ENCODE measurements at regions not wholly inside any gene's neighbourhood (a gene's known extent, or its start where the extent isn't known, plus 50 kb on each side); places are given as distances from the start of the nearest gene placed in this dataset.

GRCh38 chr2:42846026-42846425 is 53.6 kb upstream of the HAAO start:
- peaks cover 0 to 1% (median 0%) of the 10 kb centered on the region in 3 donors for H3K36me3 Mint-ChIP-seq
- no peak for ATAC-seq
- no peak for DNase-seq
- POLR2A ChIA-PET, result no interaction called here
- no peaks in the 10 kb centered on the region for H3K27me3 Mint-ChIP-seq
- no peaks in the 10 kb centered on the region for H3K9me3 Mint-ChIP-seq
- no peak overlapping the region for H3K27ac Mint-ChIP-seq
- no peaks in the 10 kb centered on the region for H3K4me1 Mint-ChIP-seq
- no peak overlapping the region for H3K4me3 Mint-ChIP-seq

- no peaks in the 10 kb centered on the region for H3K4me1 Mint-ChIP-seq
- POLR2A ChIA-PET, result no interaction called here
- no peak for ATAC-seq
- H3K27me3 Mint-ChIP-seq, result no peaks in the 10 kb centered on the region
- no peak for DNase-seq
- peaks cover 0 to 1% (median 0%) of the 10 kb centered on the region in 3 donors for H3K36me3 Mint-ChIP-seq
- no peak overlapping the region for H3K4me3 Mint-ChIP-seq
- no peaks in the 10 kb centered on the region for H3K9me3 Mint-ChIP-seq
- peak overlapping the region in 1 of 10 donors; percentile 51 for H3K27ac Mint-ChIP-seq
These were observed 52.8 kb upstream of the HAAO start for GRCh38 chr2:42844901-42845821.

GRCh38 chr2:42844366-42844765 is 52.0 kb upstream of the HAAO start:
- no peaks in the 10 kb centered on the region for H3K4me1 Mint-ChIP-seq
- H3K27ac Mint-ChIP-seq, result peak overlapping the region in 1 of 10 donors; percentile 51
- ATAC-seq (no peak), DNase-seq (no peak)
- no peak overlapping the region for H3K4me3 Mint-ChIP-seq
- POLR2A ChIA-PET, result no interaction called here
- H3K27me3 Mint-ChIP-seq, result no peaks in the 10 kb centered on the region
- peaks cover 0 to 1% (median 0%) of the 10 kb centered on the region in 3 donors for H3K36me3 Mint-ChIP-seq
- no peaks in the 10 kb centered on the region for H3K9me3 Mint-ChIP-seq

- Mint-ChIP-seq H3K36me3 (no peaks in the 10 kb centered on the region), H3K4me3 (no peak overlapping the region), H3K4me1 (no peaks in the 10 kb centered on the region), H3K27me3 (no peaks in the 10 kb centered on the region), H3K27ac (no peak overlapping the region), H3K9me3 (no peaks in the 10 kb centered on the region)
- DNase-seq (no peak), ATAC-seq (no peak)
- POLR2A ChIA-PET, result no interaction called here
These were observed 51.2 kb upstream of the HAAO start for GRCh38 chr2:42843611-42844010.

GRCh38 chr2:42843131-42843530 is 50.7 kb upstream of the HAAO start:
- DNase-seq, result no peak
- no peaks in the 10 kb centered on the region for H3K36me3 Mint-ChIP-seq
- no peak overlapping the region for H3K4me3 Mint-ChIP-seq
- no peak overlapping the region for H3K27ac Mint-ChIP-seq
- no peaks in the 10 kb centered on the region for H3K27me3 Mint-ChIP-seq
- no peaks in the 10 kb centered on the region for H3K9me3 Mint-ChIP-seq
- POLR2A ChIA-PET, result no interaction called here
- H3K4me1 Mint-ChIP-seq, result no peaks in the 10 kb centered on the region
- ATAC-seq, result no peak

GRCh38 chr2:42842466-42842865 is 50.1 kb upstream of the HAAO start:
- no peaks in the 10 kb centered on the region for H3K36me3 Mint-ChIP-seq
- no peak overlapping the region for H3K4me3 Mint-ChIP-seq
- H3K4me1 Mint-ChIP-seq, result no peaks in the 10 kb centered on the region
- POLR2A ChIA-PET, result no interaction called here
- DNase-seq (no peak), ATAC-seq (no peak)
- H3K27ac Mint-ChIP-seq, result no peak overlapping the region
- no peaks in the 10 kb centered on the region for H3K9me3 Mint-ChIP-seq
- no peaks in the 10 kb centered on the region for H3K27me3 Mint-ChIP-seq

Measured in naive thymus-derived CD8-positive, alpha-beta T cell (primary cell).